OCI-LY7 (cell line): ENCODE measurements at regions not wholly inside any gene's neighbourhood (a gene's known extent, or its start where the extent isn't known, plus 50 kb on each side); places are given as distances from the start of the nearest gene placed in this dataset.

Source experiments
- BruUV-seq: library from RNA; stranded (reverse); fragments of 400-500 nt; replicated peaks from 2 replicates; lab custom pipeline; 2021; lab: Mats Ljungman, UMichigan
- CTCF ChIA-PET: fragments of 300-600 bp; sonication (Branson Sonifier 250); formaldehyde crosslinking; loops from one replicate; lab custom pipeline; 2022; ENCODE audit warnings: antibody characterized with exemption; ENCODE audit not compliant: unreplicated experiment; lab: Charles Lee
- POLR2A ChIA-PET: fragments of 300-600 bp; sonication (Branson Sonifier 250); formaldehyde crosslinking; loops from one replicate; lab custom pipeline; 2022; ENCODE audit warnings: antibody characterized with exemption; lab: Charles Lee
- DNase-seq: peaks from one replicate; pipeline ENCODE4 v3.0.0-alpha.2; 2015; ENCODE audit warnings: low spot score
- H2AFZ ChIP-seq: fragments of 200-600 bp; sonication (generic), shearing (Covaris generic); 2 replicates; pipeline ENCODE4 v1.6.1; 2014; ENCODE audit warnings: mild to moderate bottlenecking, antibody characterized with exemption, low read length, moderate library complexity
- H3K27ac ChIP-seq: fragments of 200-600 bp; sonication (generic); 2 replicates; pipeline ENCODE4 v1.5.1; 2014; ENCODE audit warnings: mixed run types, low read depth, mild to moderate bottlenecking, moderate library complexity, low read length, inconsistent platforms; ENCODE audit not compliant: poor library complexity, severe bottlenecking
- H3K36me3 ChIP-seq: fragments of 200-600 bp; sonication (generic); 2 replicates; pipeline ENCODE4 v1.6.1; 2014; ENCODE audit warnings: mild to moderate bottlenecking, antibody characterized with exemption, low read length, moderate library complexity, mixed read lengths; ENCODE audit not compliant: insufficient read depth
- H3K4me1 ChIP-seq: fragments of 200-600 bp; sonication (generic); 2 replicates; pipeline ENCODE4 v1.5.1; 2014; ENCODE audit warnings: mild to moderate bottlenecking, low read length; ENCODE audit not compliant: insufficient read depth, poor library complexity, severe bottlenecking
- H3K4me2 ChIP-seq: fragments of 200-600 bp; sonication (generic); 2 replicates; pipeline ENCODE4 v1.6.1; 2014; ENCODE audit warnings: mild to moderate bottlenecking, low read length
- H3K4me3 ChIP-seq: fragments of 200-600 bp; sonication (generic); 2 replicates; pipeline ENCODE4 v1.5.1; 2014; ENCODE audit warnings: mild to moderate bottlenecking, low read depth, low read length; ENCODE audit not compliant: poor library complexity, severe bottlenecking
- H3K79me2 ChIP-seq: fragments of 200-600 bp; sonication (generic); 2 replicates; pipeline ENCODE4 v1.6.1; 2016; ENCODE audit warnings: low read depth, mild to moderate bottlenecking, low read length, moderate library complexity, mixed read lengths; ENCODE audit not compliant: insufficient read depth
- H3K9me2 ChIP-seq: fragments of 200-600 bp; sonication (generic); 2 replicates; pipeline ENCODE4 v1.6.1; 2016; ENCODE audit warnings: mild to moderate bottlenecking, low read length, mixed read lengths; ENCODE audit not compliant: insufficient read depth
- H3K9me3 ChIP-seq: fragments of 200-600 bp; sonication (generic); 2 replicates; pipeline ENCODE4 v1.6.1; 2014; ENCODE audit warnings: mild to moderate bottlenecking, mixed run types, low read length, mixed read lengths
- H4K20me1 ChIP-seq: fragments of 200-600 bp; sonication (generic); 2 replicates; pipeline ENCODE4 v1.6.1; 2014; ENCODE audit warnings: mild to moderate bottlenecking, antibody characterized with exemption, low read length, moderate library complexity, mixed read lengths; ENCODE audit not compliant: insufficient read depth
- EZH2phosphoT487 ChIP-seq: fragments of 200-600 bp; sonication (generic); IDR thresholded peaks from 2 replicates; pipeline ENCODE4 v1.6.1; 2018; ENCODE audit warnings: low read depth, borderline replicate concordance, mild to moderate bottlenecking, mixed run types, antibody characterized with exemption, low read length, moderate library complexity, mixed read lengths
- intact Hi-C: fragments of 100-400 bp; cut with micrococcal nuclease; formaldehyde crosslinking; loops from one replicate; pipeline ENCODE4 v1.10.0; 2022; ENCODE audit not compliant: unreplicated experiment
- TF ChIP-seq, protein P1 (sequence below): fragments of 200-600 bp; sonication (generic); conservative IDR thresholded peaks from 2 replicates; pipeline ENCODE4 v1.5.1; 2014; ENCODE audit warnings: mild to moderate bottlenecking, antibody characterized with exemption, low read length, moderate library complexity, mixed read lengths

DNA sequence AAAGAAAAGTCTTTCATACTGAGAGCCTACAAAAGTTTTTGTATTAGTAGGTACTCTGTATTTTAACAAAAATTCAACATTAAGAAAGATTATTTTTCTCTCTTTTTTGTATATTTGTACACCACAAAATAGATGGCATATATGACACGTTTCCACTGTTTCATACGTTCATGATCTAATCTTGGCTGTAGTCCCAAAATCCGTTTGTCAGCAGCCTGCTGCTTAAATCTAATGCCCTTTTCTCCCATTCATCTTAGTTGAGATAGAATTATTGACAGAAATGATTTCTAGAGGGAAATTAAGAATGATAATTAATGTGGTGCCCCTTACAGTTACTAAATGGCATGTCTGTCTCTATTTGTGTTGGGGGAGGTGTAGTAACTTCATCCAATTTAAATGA is 140.7 kb upstream of the NOVA1 start:
- Histone ChIP-seq H3K79me2 (no peaks in the 10 kb centered on the region), H3K4me2 (no peak overlapping the region), H2AFZ (no peak overlapping the region), H3K27ac (no peak overlapping the region), H3K9me3 (0 out of 2 replicates have a peak, but pooled peaks cover 5% of the 10 kb centered on the region), H3K36me3 (no peaks in the 10 kb centered on the region), H3K9me2 (no peaks in the 10 kb centered on the region), H3K4me1 (no peaks in the 10 kb centered on the region), H4K20me1 (no peaks in the 10 kb centered on the region), H3K4me3 (no peak overlapping the region)
- BruUV-seq = no TSS peak
- TF ChIP-seq, protein P1, sequence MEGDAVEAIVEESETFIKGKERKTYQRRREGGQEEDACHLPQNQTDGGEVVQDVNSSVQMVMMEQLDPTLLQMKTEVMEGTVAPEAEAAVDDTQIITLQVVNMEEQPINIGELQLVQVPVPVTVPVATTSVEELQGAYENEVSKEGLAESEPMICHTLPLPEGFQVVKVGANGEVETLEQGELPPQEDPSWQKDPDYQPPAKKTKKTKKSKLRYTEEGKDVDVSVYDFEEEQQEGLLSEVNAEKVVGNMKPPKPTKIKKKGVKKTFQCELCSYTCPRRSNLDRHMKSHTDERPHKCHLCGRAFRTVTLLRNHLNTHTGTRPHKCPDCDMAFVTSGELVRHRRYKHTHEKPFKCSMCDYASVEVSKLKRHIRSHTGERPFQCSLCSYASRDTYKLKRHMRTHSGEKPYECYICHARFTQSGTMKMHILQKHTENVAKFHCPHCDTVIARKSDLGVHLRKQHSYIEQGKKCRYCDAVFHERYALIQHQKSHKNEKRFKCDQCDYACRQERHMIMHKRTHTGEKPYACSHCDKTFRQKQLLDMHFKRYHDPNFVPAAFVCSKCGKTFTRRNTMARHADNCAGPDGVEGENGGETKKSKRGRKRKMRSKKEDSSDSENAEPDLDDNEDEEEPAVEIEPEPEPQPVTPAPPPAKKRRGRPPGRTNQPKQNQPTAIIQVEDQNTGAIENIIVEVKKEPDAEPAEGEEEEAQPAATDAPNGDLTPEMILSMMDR = no peak
- no peak for TF ChIP-seq EZH2phosphoT487
- ChIA-PET CTCF (no interaction called here), POLR2A (no interaction called here)
- DNase-seq = no peak
- intact Hi-C loops = no loop called here

DNA sequence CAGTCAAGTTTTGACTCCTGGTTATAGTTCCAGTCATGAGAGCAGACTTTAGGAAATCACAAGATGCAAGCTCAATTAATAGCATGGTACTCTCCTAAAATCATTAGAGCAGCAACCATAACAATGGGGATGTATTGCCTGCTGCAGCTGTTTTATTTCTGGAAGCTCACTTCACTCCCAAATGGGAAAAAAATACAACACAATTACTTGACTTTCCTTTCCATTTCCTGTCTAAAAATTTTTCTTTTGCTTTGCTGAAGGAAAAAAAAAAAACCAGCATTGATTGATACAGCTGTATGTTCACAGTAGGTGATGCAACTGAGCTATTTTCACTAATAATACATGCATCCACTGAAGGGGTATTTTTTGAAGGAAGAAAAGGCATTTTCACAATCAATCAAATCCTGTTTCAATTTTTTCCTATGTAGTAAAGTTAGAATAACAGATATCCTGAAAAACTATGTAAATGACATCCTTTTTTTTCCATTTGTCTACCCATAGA is 143.9 kb upstream of the NOVA1 start:
- no peaks in the 10 kb centered on the region for H3K36me3 ChIP-seq
- ChIA-PET POLR2A (no interaction called here), CTCF (no interaction called here)
- intact Hi-C loops = no loop called here
- no peak for DNase-seq
- no peak overlapping the region for H3K4me2 ChIP-seq
- no peaks in the 10 kb centered on the region for H3K79me2 ChIP-seq
- no peak overlapping the region for H2AFZ ChIP-seq
- H3K9me3 ChIP-seq = 0 out of 2 replicates have a peak, but pooled peaks cover 5% of the 10 kb centered on the region
- H3K4me3 ChIP-seq = no peak overlapping the region
- H3K9me2 ChIP-seq = no peaks in the 10 kb centered on the region
- BruUV-seq = no TSS peak
- no peak overlapping the region for H3K27ac ChIP-seq
- no peaks in the 10 kb centered on the region for H4K20me1 ChIP-seq
- TF ChIP-seq EZH2phosphoT487 = no peak
- TF ChIP-seq, protein P1 = no peak
- no peaks in the 10 kb centered on the region for H3K4me1 ChIP-seq

DNA sequence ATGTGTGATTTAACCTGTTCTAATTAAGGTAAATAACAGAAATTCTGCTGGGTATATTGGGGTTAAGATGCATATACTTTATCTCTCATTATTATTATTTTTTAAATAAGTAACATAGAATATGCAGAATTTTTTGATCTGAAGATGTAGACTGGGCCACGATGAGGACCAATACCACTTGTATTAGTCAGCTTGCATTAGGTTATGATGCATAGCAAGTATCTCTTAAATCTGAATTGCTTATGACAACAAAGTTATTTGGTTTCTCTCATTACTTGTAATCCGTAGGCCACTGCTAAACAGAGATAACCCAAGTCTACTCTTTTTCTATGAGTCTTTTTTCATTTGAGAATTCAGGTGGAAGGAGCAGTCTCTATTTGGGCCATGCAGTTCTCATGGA is 145.5 kb upstream of the NOVA1 start:
- Histone ChIP-seq H2AFZ (no peak overlapping the region), H3K9me3 (0 out of 2 replicates have a peak, but pooled peaks cover 5% of the 10 kb centered on the region), H4K20me1 (no peaks in the 10 kb centered on the region), H3K4me2 (no peak overlapping the region), H3K4me1 (no peaks in the 10 kb centered on the region), H3K79me2 (no peaks in the 10 kb centered on the region), H3K27ac (no peak overlapping the region), H3K36me3 (no peaks in the 10 kb centered on the region), H3K4me3 (no peak overlapping the region), H3K9me2 (no peaks in the 10 kb centered on the region)
- intact Hi-C loops = no loop called here
- TF ChIP-seq, protein P1 = no peak
- TF ChIP-seq EZH2phosphoT487 = no peak
- POLR2A ChIA-PET = no interaction called here
- CTCF ChIA-PET = no interaction called here
- no peak for DNase-seq
- no TSS peak for BruUV-seq
